KMS-11 (cell line): ENCODE measurements at regions not wholly inside any gene's neighbourhood (a gene's known extent, or its start where the extent isn't known, plus 50 kb on each side); places are given as distances from the start of the nearest gene placed in this dataset.
"Not testable (repeated sequence)": the region's sequence is repeated elsewhere in the genome, so short reads cannot be mapped to it uniquely, and the experiment has no call there.

Experiments used
- H2AFZ ChIP-seq: fragments of 200-600 bp; sonication (generic); 2 replicates; pipeline ENCODE4 v1.6.1; 2016; ENCODE audit warnings: antibody characterized with exemption, mixed run types, low read depth
- H3K27ac ChIP-seq: fragments of 200-600 bp; sonication (generic); 2 replicates; pipeline ENCODE4 v1.6.1; 2016; ENCODE audit warnings: mild to moderate bottlenecking, mixed run types
- H3K27me3 ChIP-seq: fragments of 200-600 bp; sonication (generic); 2 replicates; pipeline ENCODE4 v1.6.1; 2017; ENCODE audit warnings: mild to moderate bottlenecking, low read depth, mixed run types, moderate library complexity; ENCODE audit not compliant: insufficient read depth
- H3K36me3 ChIP-seq: fragments of 200-600 bp; sonication (generic); 2 replicates; pipeline ENCODE4 v1.6.1; 2017; ENCODE audit warnings: mild to moderate bottlenecking, mixed run types; ENCODE audit not compliant: insufficient read depth
- H3K4me1 ChIP-seq: fragments of 200-600 bp; sonication (generic); 2 replicates; pipeline ENCODE4 v1.6.1; 2016; ENCODE audit warnings: mild to moderate bottlenecking, low read depth, mixed run types; ENCODE audit not compliant: poor library complexity, severe bottlenecking
- H3K4me2 ChIP-seq: fragments of 200-600 bp; sonication (generic); 2 replicates; pipeline ENCODE4 v1.7.0; 2016; ENCODE audit warnings: mild to moderate bottlenecking, mixed run types
- H3K4me3 ChIP-seq: fragments of 200-600 bp; sonication (generic); IDR thresholded peaks from 2 replicates; pipeline ENCODE4 v1.6.1; 2017; ENCODE audit warnings: low read depth, low read length, mixed read lengths; ENCODE audit not compliant: insufficient read depth
- H3K79me2 ChIP-seq: fragments of 200-600 bp; sonication (generic); 2 replicates; pipeline ENCODE4 v1.6.1; 2016; ENCODE audit warnings: low read depth, mixed run types; ENCODE audit not compliant: insufficient read depth
- H3K9ac ChIP-seq: fragments of 200-600 bp; sonication (generic); 2 replicates; pipeline ENCODE4 v1.6.1; 2016; ENCODE audit warnings: mild to moderate bottlenecking, mixed run types
- H4K20me1 ChIP-seq: fragments of 200-600 bp; sonication (generic); 2 replicates; pipeline ENCODE4 v1.6.1; 2016; ENCODE audit warnings: mild to moderate bottlenecking, mixed run types; ENCODE audit not compliant: insufficient read depth
- CTCF ChIP-seq: fragments of 200-600 bp; sonication (generic); conservative IDR thresholded peaks from 2 replicates; pipeline ENCODE4 v1.6.1; 2017; ENCODE audit warnings: low read depth, mild to moderate bottlenecking, antibody characterized with exemption, low read length, moderate library complexity, mixed read lengths

- H3K4me3 ChIP-seq = no peak overlapping the region
- no peak overlapping the region for H3K27ac ChIP-seq
- H3K9ac ChIP-seq = no peak overlapping the region
- H3K79me2 ChIP-seq = no peaks in the 10 kb centered on the region
- no peaks in the 10 kb centered on the region for H4K20me1 ChIP-seq
- H3K4me2 ChIP-seq = no peak overlapping the region
- no peak overlapping the region for H2AFZ ChIP-seq
- 0 out of 2 replicates have a peak, but pooled peaks have one; percentile 13 for TF ChIP-seq CTCF
- no peaks in the 10 kb centered on the region for H3K27me3 ChIP-seq
- no peaks in the 10 kb centered on the region for H3K36me3 ChIP-seq
- no peaks in the 10 kb centered on the region for H3K4me1 ChIP-seq
These were observed 150.3 kb downstream of the RASEF start for GRCh38 chr9:82912645-82913044.

GRCh38 chr9:82916238-82916637, 146.7 kb downstream of the RASEF start:
- H3K4me3 ChIP-seq = not testable (repeated sequence)

GRCh38 chr9:82920154-82920553, 142.8 kb downstream of the RASEF start:
- H3K27ac ChIP-seq = no peak overlapping the region
- TF ChIP-seq CTCF = no peak
- H3K27me3 ChIP-seq = no peaks in the 10 kb centered on the region
- no peak overlapping the region for H3K4me3 ChIP-seq
- no peaks in the 10 kb centered on the region for H3K79me2 ChIP-seq
- H3K4me2 ChIP-seq = no peak overlapping the region
- no peak overlapping the region for H3K9ac ChIP-seq
- no peaks in the 10 kb centered on the region for H3K4me1 ChIP-seq
- H4K20me1 ChIP-seq = no peaks in the 10 kb centered on the region
- H2AFZ ChIP-seq = no peak overlapping the region
- no peaks in the 10 kb centered on the region for H3K36me3 ChIP-seq

More at GRCh38 chr9:82916238-82916637, 146.7 kb downstream of the RASEF start:
- not testable (repeated sequence) for H3K79me2 ChIP-seq, H3K9ac ChIP-seq, H3K4me1 ChIP-seq, H3K27me3 ChIP-seq, H3K4me2 ChIP-seq, H2AFZ ChIP-seq, H3K27ac ChIP-seq, H3K36me3 ChIP-seq, H4K20me1 ChIP-seq

- Histone ChIP-seq H3K4me2 (no peak overlapping the region), H2AFZ (no peak overlapping the region), H4K20me1 (no peaks in the 10 kb centered on the region), H3K4me1 (no peaks in the 10 kb centered on the region), H3K79me2 (no peaks in the 10 kb centered on the region), H3K27me3 (no peaks in the 10 kb centered on the region), H3K4me3 (no peak overlapping the region), H3K27ac (no peak overlapping the region), H3K36me3 (no peaks in the 10 kb centered on the region), H3K9ac (no peak overlapping the region)
- no peak for TF ChIP-seq CTCF
These were observed 140.3 kb downstream of the RASEF start for GRCh38 chr9:82922686-82923085.

GRCh38 chr9:82923092-82923911, 139.6 kb downstream of the RASEF start:
- Histone ChIP-seq H3K79me2 (no peaks in the 10 kb centered on the region), H3K27me3 (no peaks in the 10 kb centered on the region), H3K4me1 (no peaks in the 10 kb centered on the region), H3K36me3 (no peaks in the 10 kb centered on the region), H3K27ac (no peak overlapping the region), H4K20me1 (no peaks in the 10 kb centered on the region), H3K9ac (no peak overlapping the region), H2AFZ (no peak overlapping the region), H3K4me2 (no peak overlapping the region), H3K4me3 (no peak overlapping the region)
- no peak for TF ChIP-seq CTCF
